PC-3 (cell line): ENCODE measurements at regions not wholly inside any gene's neighbourhood (a gene's known extent, or its start where the extent isn't known, plus 50 kb on each side); places are given as distances from the start of the nearest gene placed in this dataset.
A peak's percentile ranks its signal among the peaks of the same experiment; 100 is the strongest.

Source experiments
- ATAC-seq: fragments of 200-7000 bp; cut with Tn5 transposase; 2 replicates; pipeline ENCODE4 v1.9.1; 2020; ENCODE audit warnings: mild to moderate bottlenecking, moderate library complexity
- BruUV-seq: library from RNA; stranded (reverse); fragments of 400-500 nt; replicated peaks from 2 replicates; lab custom pipeline; 2021; lab: Mats Ljungman, UMichigan
- CTCF ChIA-PET: fragments of 300-600 bp; sonication (Branson Sonifier 250); formaldehyde crosslinking; loops from one replicate; lab custom pipeline; 2022; ENCODE audit warnings: antibody characterized with exemption; lab: Charles Lee
- POLR2A ChIA-PET: fragments of 300-600 bp; sonication (Branson Sonifier 250); formaldehyde crosslinking; loops from one replicate; lab custom pipeline; 2022; ENCODE audit warnings: antibody characterized with exemption; ENCODE audit not compliant: unreplicated experiment; lab: Charles Lee
- DNase-seq: peaks from one replicate; pipeline ENCODE4 v3.0.0-alpha.2; 2015
- H2AFZ ChIP-seq: fragments of 300-600 bp; sonication (generic); 2 replicates; pipeline ENCODE4 v1.6.0; 2016; ENCODE audit warnings: antibody characterized with exemption, low read length
- H3F3A ChIP-seq: fragments of 300-600 bp; sonication (generic); one replicate; pipeline ENCODE4 v1.6.0; 2017; ENCODE audit warnings: antibody characterized with exemption, low read length, control low read depth, mild to moderate bottlenecking; ENCODE audit not compliant: unreplicated experiment
- H3K27ac ChIP-seq: fragments of 300-600 bp; sonication (generic); 2 replicates; pipeline ENCODE4 v1.5.1; 2016; ENCODE audit warnings: mild to moderate bottlenecking, low read length
- H3K27me3 ChIP-seq: fragments of 300-600 bp; sonication (generic); 2 replicates; pipeline ENCODE4 v1.6.1; 2016; ENCODE audit warnings: low read length, mixed read lengths
- H3K36me3 ChIP-seq: fragments of 300-600 bp; sonication (generic); 2 replicates; pipeline ENCODE4 v1.6.1; 2016; ENCODE audit warnings: low read depth, mixed run types, low read length, mixed read lengths
- H3K4me1 ChIP-seq: fragments of 300-600 bp; sonication (generic); 2 replicates; pipeline ENCODE4 v1.5.1; 2016; ENCODE audit warnings: low read length; ENCODE audit not compliant: insufficient read depth
- H3K4me2 ChIP-seq: fragments of 300-600 bp; sonication (generic); 2 replicates; pipeline ENCODE4 v1.6.0; 2016; ENCODE audit warnings: low read length
- H3K4me3 ChIP-seq: fragments of 300-600 bp; sonication (generic); 2 replicates; pipeline ENCODE4 v1.5.1; 2016; ENCODE audit warnings: mild to moderate bottlenecking, low read length, mixed read lengths
- H3K79me2 ChIP-seq: fragments of 300-600 bp; sonication (generic); 2 replicates; pipeline ENCODE4 v1.6.1; 2017; ENCODE audit warnings: low read length, mixed read lengths
- H3K9ac ChIP-seq: fragments of 300-600 bp; sonication (generic); 2 replicates; pipeline ENCODE4 v1.6.0; 2016; ENCODE audit warnings: mild to moderate bottlenecking, low read length
- H3K9me2 ChIP-seq: fragments of 300-600 bp; sonication (generic); replicated peaks from 2 replicates; pipeline ENCODE4 v1.6.1; 2016; ENCODE audit warnings: mixed run types, low read length, mixed read lengths
- H3K9me3 ChIP-seq: fragments of 300-600 bp; sonication (generic); 2 replicates; pipeline ENCODE4 v1.6.1; 2016; ENCODE audit warnings: low read length, mixed read lengths
- H4K20me1 ChIP-seq: fragments of 300-600 bp; sonication (generic); 2 replicates; pipeline ENCODE4 v1.6.1; 2016; ENCODE audit warnings: low read length, mixed read lengths
- CTCF ChIP-seq: fragments of 300-600 bp; sonication (generic); conservative IDR thresholded peaks from 2 replicates; pipeline ENCODE4 v1.5.1; 2017; ENCODE audit warnings: antibody characterized with exemption, low read depth, mild to moderate bottlenecking, low read length
- EZH2 ChIP-seq: fragments of 300-600 bp; sonication (generic); IDR thresholded peaks from one replicate; pipeline ENCODE4 v1.6.1; 2017; ENCODE audit warnings: antibody characterized with exemption, mild to moderate bottlenecking, low read length; ENCODE audit not compliant: unreplicated experiment
- EZH2phosphoT487 ChIP-seq: fragments of 300-600 bp; sonication (generic); IDR thresholded peaks from 2 replicates; pipeline ENCODE4 v1.6.1; 2018; ENCODE audit warnings: mild to moderate bottlenecking, antibody characterized with exemption, low read length, borderline replicate concordance
- intact Hi-C: fragments of 100-400 bp; cut with micrococcal nuclease; formaldehyde crosslinking; loops from 2 replicates; pipeline ENCODE4 v1.9.0; 2023

- no peak overlapping the region for H3K4me2 ChIP-seq
Observed at GRCh38 chr14:61918998-61919397, 156.8 kb downstream of the SNAPC1 start.

GRCh38 chr14:61923348-61923747 lies 161.1 kb downstream of the SNAPC1 start:
- TF ChIP-seq CTCF, result peak; percentile 92
- TF ChIP-seq EZH2phosphoT487, result no peak
- H3K4me2 ChIP-seq, result peak overlapping the region; percentile 31; the same call in 1 of the 2 replicates
- peak; percentile 72 for DNase-seq
- intact Hi-C loops, result loop anchor here (1.0 to 10.0 kb wide), 4 partner anchors 38 to 1121 kb away; partner anchors contain the start of gene KCNH5
- H3F3A ChIP-seq, result peaks cover 8% of the 10 kb centered on the region
- ATAC-seq, result peak; percentile 10; the same call in 1 of the 2 replicates
- no peaks in the 10 kb centered on the region for H4K20me1 ChIP-seq
- no peaks in the 10 kb centered on the region for H3K27me3 ChIP-seq
- H3K36me3 ChIP-seq, result no peaks in the 10 kb centered on the region
- peak overlapping the region; percentile 36; the same call in 1 of the 2 replicates for H2AFZ ChIP-seq
- POLR2A ChIA-PET, result interaction anchor here (0.6 kb wide), 1 partner anchor 756 kb away, joined by 3 read pairs; no protein-coding TSS in a partner anchor
- no peaks in the 10 kb centered on the region for H3K9me3 ChIP-seq
- H3K9me2 ChIP-seq, result no peaks in the 10 kb centered on the region
- peak overlapping the region; percentile 31 for H3K9ac ChIP-seq
- peaks cover 8% of the 10 kb centered on the region for H3K79me2 ChIP-seq
- peak overlapping the region; percentile 16 for H3K27ac ChIP-seq
- no TSS peak for BruUV-seq
- H3K4me3 ChIP-seq, result no peak overlapping the region
- CTCF ChIA-PET, result interaction anchor here (0.6 to 1.0 kb wide), 7 partner anchors 38 to 235 kb away, joined by 3 to 23 read pairs (median 4); no protein-coding TSS in a partner anchor
- peaks cover 41% of the 10 kb centered on the region for H3K4me1 ChIP-seq

More at GRCh38 chr14:61918998-61919397, 156.8 kb downstream of the SNAPC1 start:
- H2AFZ ChIP-seq, result no peak overlapping the region
- intact Hi-C loops, result no loop called here
- DNase-seq, result no peak
- H4K20me1 ChIP-seq, result no peaks in the 10 kb centered on the region
- no peaks in the 10 kb centered on the region for H3K79me2 ChIP-seq
- no TSS peak for BruUV-seq
- no peaks in the 10 kb centered on the region for H3K9me2 ChIP-seq
- ATAC-seq, result no peak
- H3F3A ChIP-seq, result no peaks in the 10 kb centered on the region
- H3K4me3 ChIP-seq, result no peak overlapping the region
- H3K27me3 ChIP-seq, result no peaks in the 10 kb centered on the region
- no peak for TF ChIP-seq EZH2phosphoT487
- no peak for TF ChIP-seq EZH2
- TF ChIP-seq CTCF, result no peak
- H3K27ac ChIP-seq, result no peak overlapping the region
- no peak overlapping the region for H3K9ac ChIP-seq
- no peaks in the 10 kb centered on the region for H3K9me3 ChIP-seq
- CTCF ChIA-PET, result no interaction called here
- H3K36me3 ChIP-seq, result no peaks in the 10 kb centered on the region
- POLR2A ChIA-PET, result no interaction called here
- peaks cover 7% of the 10 kb centered on the region for H3K4me1 ChIP-seq

GRCh38 chr14:61925043-61925442 lies 162.8 kb downstream of the SNAPC1 start:
- H3K4me1 ChIP-seq, result peaks cover 58% of the 10 kb centered on the region
- H2AFZ ChIP-seq, result peak overlapping the region; percentile 4; the same call in 1 of the 2 replicates
- peak overlapping the region; percentile 96 for H3K27ac ChIP-seq
- ATAC-seq (no peak; the same call in 1 of the 2 replicates), DNase-seq (peak; percentile 74)
- peaks cover 8% of the 10 kb centered on the region for H3F3A ChIP-seq
- H3K9ac ChIP-seq, result peak overlapping the region; percentile 91
- H3K4me2 ChIP-seq, result no peak overlapping the region
- H3K9me3 ChIP-seq, result no peaks in the 10 kb centered on the region
- H3K4me3 ChIP-seq, result no peak overlapping the region
- H3K9me2 ChIP-seq, result no peaks in the 10 kb centered on the region
- intact Hi-C loops, result loop anchor here (1.0 to 10.0 kb wide), 2 partner anchors 238 to 1120 kb away; partner anchors contain the start of gene KCNH5
- POLR2A ChIA-PET, result interaction anchor here (0.6 to 1.0 kb wide), 4 partner anchors 58 to 372 kb away, joined by 3 to 6 read pairs (median 4); partner anchors contain the start of gene SNAPC1
- CTCF ChIA-PET, result interaction anchor here (0.5 to 1.6 kb wide), 7 partner anchors 40 to 234 kb away, joined by 3 to 54 read pairs (median 3); no protein-coding TSS in a partner anchor
- H3K79me2 ChIP-seq, result peaks cover 25% of the 10 kb centered on the region
- H4K20me1 ChIP-seq, result no peaks in the 10 kb centered on the region
- no peaks in the 10 kb centered on the region for H3K36me3 ChIP-seq
- TF ChIP-seq CTCF (peak; percentile 78), EZH2phosphoT487 (no peak)
- H3K27me3 ChIP-seq, result no peaks in the 10 kb centered on the region
- BruUV-seq, result no TSS peak
